Fibroblast of lung (primary cell): ENCODE measurements at regions not wholly inside any gene's neighbourhood (a gene's known extent, or its start where the extent isn't known, plus 50 kb on each side); places are given as distances from the start of the nearest gene placed in this dataset.
A peak's percentile ranks its signal among the peaks of the same experiment; 100 is the strongest.

Experiments
- DNase-seq, 2 donors: peaks; one replicate each; pipeline versions ENCODE4 v3.0.0 to v3.0.0-alpha.2; 2010; ENCODE audit warnings: low read depth in 2 of 2
- H2AFZ ChIP-seq: 2 replicates; pipeline ENCODE4 v1.5.1; 2012; ENCODE audit warnings: low read length, control low read depth, inconsistent platforms
- H3K27ac ChIP-seq: 2 replicates; pipeline ENCODE4 v1.5.1; 2011; ENCODE audit warnings: low read length, control low read depth; ENCODE audit not compliant: insufficient read depth
- H3K27me3 ChIP-seq: 2 replicates; pipeline ENCODE4 v1.5.1; 2011; ENCODE audit warnings: mild to moderate bottlenecking, low read length; ENCODE audit not compliant: control insufficient read depth, insufficient read depth
- H3K36me3 ChIP-seq: 2 replicates; pipeline ENCODE4 v1.5.1; 2011; ENCODE audit warnings: low read length; ENCODE audit not compliant: control insufficient read depth, insufficient read depth
- H3K4me1 ChIP-seq: 2 replicates; pipeline ENCODE4 v1.5.1; 2011; ENCODE audit warnings: low read length; ENCODE audit not compliant: control insufficient read depth, insufficient read depth; ENCODE audit errors: extremely low read depth
- H3K4me2 ChIP-seq: 2 replicates; pipeline ENCODE4 v1.5.1; 2011; ENCODE audit warnings: low read length, control low read depth; ENCODE audit not compliant: insufficient read depth; ENCODE audit errors: extremely low read depth
- H3K4me3 ChIP-seq, 4 experiments: fragments of 200-600 bp in 1 of 4; sonication (generic) in 1 of 4; replicated peaks in 1 of 4; 2 replicates each; pipeline ENCODE4 v1.5.1; 2011 to 2016; ENCODE audit warnings: low read length in 4 of 4, low read depth in 3 of 4, mild to moderate bottlenecking in 3 of 4, control low read depth in 2 of 4, inconsistent platforms in 1 of 4, mixed read lengths in 1 of 4; ENCODE audit not compliant: insufficient read depth in 1 of 4; ENCODE audit errors: control extremely low read depth in 1 of 4
- H3K79me2 ChIP-seq: 2 replicates; pipeline ENCODE4 v1.5.1; 2012; ENCODE audit warnings: mild to moderate bottlenecking, low read length, inconsistent platforms; ENCODE audit not compliant: control insufficient read depth, insufficient read depth
- H3K9ac ChIP-seq: 2 replicates; pipeline ENCODE4 v1.5.1; 2011; ENCODE audit warnings: mild to moderate bottlenecking, low read length, control low read depth; ENCODE audit not compliant: insufficient read depth
- H3K9me3 ChIP-seq: 2 replicates; pipeline ENCODE4 v1.5.1; 2012; ENCODE audit warnings: low read depth, low read length; ENCODE audit not compliant: control insufficient read depth, insufficient read depth
- H4K20me1 ChIP-seq: 2 replicates; pipeline ENCODE4 v1.5.1; 2011; ENCODE audit warnings: low read length; ENCODE audit not compliant: control insufficient read depth, insufficient read depth; ENCODE audit errors: extremely low read depth
- CTCF ChIP-seq, 2 donors: IDR thresholded peaks in 1 of 2; conservative IDR thresholded peaks in 1 of 2; 1 replicate in 1 of 2; 2 replicates in 1 of 2; pipeline ENCODE4 v1.5.1; 2011 to 2012; ENCODE audit warnings: low read length in 2 of 2, control low read depth in 1 of 2, inconsistent platforms in 1 of 2, low read depth in 1 of 2, mild to moderate bottlenecking in 1 of 2
- EZH2 ChIP-seq: IDR thresholded peaks from 2 replicates; pipeline ENCODE4 v1.5.1; 2012; ENCODE audit warnings: low read length, control low read depth, mild to moderate bottlenecking; ENCODE audit errors: missing control alignments

DNA sequence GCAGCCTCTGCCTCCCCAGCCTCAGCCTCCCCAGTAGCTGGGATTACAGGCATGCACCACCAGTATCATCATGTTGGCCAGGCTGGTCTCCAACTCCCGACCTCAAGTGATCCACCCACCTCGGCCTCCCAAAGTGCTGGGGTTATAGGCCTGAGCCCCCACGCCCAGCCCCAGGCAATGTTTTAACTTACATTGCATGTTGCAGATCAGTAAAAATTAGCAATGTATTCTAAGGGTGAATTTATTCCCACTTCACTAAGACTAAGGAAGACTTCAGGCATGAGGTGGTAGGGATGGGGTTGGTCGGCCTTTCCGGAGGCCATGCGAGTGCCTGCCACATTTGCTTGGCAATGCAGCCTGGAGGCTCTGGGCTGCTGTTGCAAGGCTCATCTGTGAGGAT is 66.8 kb upstream of the JDP2 start:
- TF ChIP-seq EZH2, result no peak
- Histone ChIP-seq H3K27ac (no peak overlapping the region), H3K9ac (no peak overlapping the region), H3K4me2 (no peak overlapping the region), H3K4me3 (no peak overlapping the region), H3K36me3 (no peaks in the 10 kb centered on the region), H4K20me1 (no peaks in the 10 kb centered on the region), H3K27me3 (peaks cover 16% of the 10 kb centered on the region), H3K9me3 (no peaks in the 10 kb centered on the region), H2AFZ (no peak overlapping the region), H3K79me2 (no peaks in the 10 kb centered on the region), H3K4me1 (no peaks in the 10 kb centered on the region)
- DNase-seq, result no peak

DNA sequence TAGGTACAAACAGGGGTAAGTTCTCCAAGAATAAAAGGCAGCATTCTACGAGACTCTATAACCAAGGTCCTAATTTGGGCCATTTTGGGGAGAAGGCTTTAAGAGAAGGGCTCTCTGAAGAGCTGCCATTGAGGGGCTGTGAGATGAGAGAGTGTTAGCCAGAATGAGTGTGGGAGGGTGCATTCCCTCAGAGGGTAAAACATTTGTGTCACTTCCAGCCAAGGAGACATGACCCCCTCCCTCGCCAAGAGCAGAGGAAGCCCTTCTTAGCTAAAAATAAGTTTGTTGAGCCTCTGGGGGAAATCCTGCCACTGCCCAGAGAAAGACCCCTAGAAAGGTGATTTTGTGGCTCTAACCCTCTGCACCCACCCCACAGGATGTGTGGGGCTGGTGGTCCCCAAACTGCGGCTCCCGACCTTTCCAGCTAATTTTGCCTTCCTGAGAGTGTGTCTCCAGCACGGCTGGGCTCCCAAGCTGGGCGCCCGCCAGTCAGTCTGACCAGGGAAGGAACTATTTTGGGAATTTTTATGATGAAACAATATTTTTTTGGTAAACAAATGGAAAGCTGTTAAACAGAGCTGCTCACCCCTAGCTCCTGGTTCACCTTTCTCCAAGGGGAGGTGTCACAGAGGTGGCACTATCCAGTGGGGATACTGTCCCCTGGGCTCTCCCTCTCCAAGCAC is 65.9 kb upstream of the JDP2 start:
- TF ChIP-seq EZH2 (no peak), CTCF (conservative IDR thresholded peaks at IDR 0.05 in 1 of 2, IDR thresholded peaks at IDR 0.05 in 1 of 2; ENCODE audit: low read depth in 1 of 2, low read length in 2 of 2) (no peak)
- Histone ChIP-seq H3K27me3 (peaks cover 17% of the 10 kb centered on the region), H3K4me2 (no peak overlapping the region), H3K36me3 (no peaks in the 10 kb centered on the region), H3K9ac (no peak overlapping the region), H4K20me1 (no peaks in the 10 kb centered on the region), H3K27ac (no peak overlapping the region), H3K4me3 (no peak overlapping the region), H2AFZ (no peak overlapping the region), H3K79me2 (no peaks in the 10 kb centered on the region), H3K4me1 (no peaks in the 10 kb centered on the region), H3K9me3 (no peaks in the 10 kb centered on the region)
- peak in 1 of 2 donors; percentile 6 for DNase-seq

DNA sequence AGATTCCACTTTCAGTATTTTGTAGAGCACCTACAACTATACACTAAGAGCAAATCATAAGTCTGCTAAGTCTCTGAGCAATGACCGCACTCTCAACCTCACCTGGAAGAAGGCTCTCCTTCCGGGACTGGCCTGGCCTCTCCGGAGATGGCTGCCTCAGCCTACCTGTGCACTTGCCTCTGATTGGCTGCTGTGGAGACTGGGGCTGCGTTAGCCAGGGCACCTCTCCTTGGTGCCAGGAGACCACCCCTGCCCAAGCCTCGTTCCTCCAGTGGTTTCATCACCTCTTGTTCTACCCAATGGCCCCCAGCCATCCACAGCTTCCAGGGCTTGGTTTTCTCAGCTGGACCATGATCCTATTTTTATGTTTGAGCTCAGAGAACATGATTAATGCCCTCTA is 64.7 kb upstream of the JDP2 start:
- TF ChIP-seq EZH2, result no peak
- no peak for TF ChIP-seq CTCF (conservative IDR thresholded peaks at IDR 0.05 in 1 of 2, IDR thresholded peaks at IDR 0.05 in 1 of 2; ENCODE audit: low read depth in 1 of 2, low read length in 2 of 2)
- Histone ChIP-seq H3K4me1 (no peaks in the 10 kb centered on the region), H3K4me3 (no peak overlapping the region), H3K9ac (no peak overlapping the region), H4K20me1 (no peaks in the 10 kb centered on the region), H3K27ac (no peak overlapping the region), H3K4me2 (no peak overlapping the region), H3K36me3 (no peaks in the 10 kb centered on the region), H2AFZ (no peak overlapping the region), H3K27me3 (peaks cover 21% of the 10 kb centered on the region), H3K9me3 (no peaks in the 10 kb centered on the region), H3K79me2 (no peaks in the 10 kb centered on the region)
- no peak for DNase-seq
